ENCODE measurements at regions not wholly inside any gene's neighbourhood (a gene's known extent, or its start where the extent isn't known, plus 50 kb on each side); places are given as distances from the start of the nearest gene placed in this dataset.

DNA sequence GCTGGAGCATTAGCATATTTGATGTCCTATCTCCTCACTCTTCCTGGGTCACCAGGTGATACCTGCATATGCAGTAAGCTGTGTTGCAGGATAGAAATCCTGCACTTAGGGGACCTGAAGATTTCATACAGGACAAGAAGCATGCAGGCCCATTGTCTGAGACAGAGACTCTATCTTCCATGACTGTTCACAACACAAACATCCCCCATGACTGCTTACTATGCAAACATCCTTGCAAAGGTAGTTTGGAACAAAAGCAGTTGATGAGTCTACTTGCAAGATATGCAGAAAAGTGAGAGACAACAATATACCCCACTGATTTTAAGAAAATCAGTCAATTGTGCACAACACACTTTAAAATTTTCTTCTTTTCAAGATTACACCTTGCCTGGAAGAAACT is 108.6 kb upstream of the ZEB2 start:
- no peaks in the 10 kb centered on the region for H3K36me3 Mint-ChIP-seq (ENCODE audit: insufficient read depth in 1 of 3, low read depth in 3 of 3)
- H4K8ac ChIP-seq (replicated peaks; ENCODE audit: insufficient read length, low read depth, low read length): no peak overlapping the region
- no peak overlapping the region for H2BK12ac ChIP-seq (ENCODE audit: insufficient read length, low read depth, low read length)
- H3K79me2 ChIP-seq (ENCODE audit: insufficient read depth, low read length): no peaks in the 10 kb centered on the region
- H3K27ac ChIP-seq (ENCODE audit: insufficient read length, low read depth, low read length): no peak overlapping the region
- no peaks in the 10 kb centered on the region for H3K79me1 ChIP-seq (ENCODE audit: insufficient read depth, low read depth, low read length, poor library complexity, severe bottlenecking)
- H3K4me1 Mint-ChIP-seq: peaks cover 13 to 18% of the 10 kb centered on the region in 2 experiments
- no peaks in the 10 kb centered on the region for H3K27me3 Mint-ChIP-seq (ENCODE audit: low read depth)
- H2BK20ac ChIP-seq (ENCODE audit: low read depth, low read length, poor library complexity, severe bottlenecking): no peak overlapping the region
- H3K9me3 ChIP-seq (ENCODE audit: control insufficient read depth, low read depth, low read length): no peaks in the 10 kb centered on the region
- TF ChIP-seq, protein P1, sequence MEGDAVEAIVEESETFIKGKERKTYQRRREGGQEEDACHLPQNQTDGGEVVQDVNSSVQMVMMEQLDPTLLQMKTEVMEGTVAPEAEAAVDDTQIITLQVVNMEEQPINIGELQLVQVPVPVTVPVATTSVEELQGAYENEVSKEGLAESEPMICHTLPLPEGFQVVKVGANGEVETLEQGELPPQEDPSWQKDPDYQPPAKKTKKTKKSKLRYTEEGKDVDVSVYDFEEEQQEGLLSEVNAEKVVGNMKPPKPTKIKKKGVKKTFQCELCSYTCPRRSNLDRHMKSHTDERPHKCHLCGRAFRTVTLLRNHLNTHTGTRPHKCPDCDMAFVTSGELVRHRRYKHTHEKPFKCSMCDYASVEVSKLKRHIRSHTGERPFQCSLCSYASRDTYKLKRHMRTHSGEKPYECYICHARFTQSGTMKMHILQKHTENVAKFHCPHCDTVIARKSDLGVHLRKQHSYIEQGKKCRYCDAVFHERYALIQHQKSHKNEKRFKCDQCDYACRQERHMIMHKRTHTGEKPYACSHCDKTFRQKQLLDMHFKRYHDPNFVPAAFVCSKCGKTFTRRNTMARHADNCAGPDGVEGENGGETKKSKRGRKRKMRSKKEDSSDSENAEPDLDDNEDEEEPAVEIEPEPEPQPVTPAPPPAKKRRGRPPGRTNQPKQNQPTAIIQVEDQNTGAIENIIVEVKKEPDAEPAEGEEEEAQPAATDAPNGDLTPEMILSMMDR (conservative IDR thresholded peaks at IDR 0.05): no peak
- no peak overlapping the region for H3K4ac ChIP-seq (ENCODE audit: low read depth, low read length)
- H3T11ph ChIP-seq (ENCODE audit: low read length): no peak overlapping the region
- no peak overlapping the region for H3K14ac ChIP-seq (ENCODE audit: insufficient read depth, low read length)
- no peaks in the 10 kb centered on the region for H4K20me1 ChIP-seq (ENCODE audit: control insufficient read depth, insufficient read depth, insufficient read length)
- H3K4me2 ChIP-seq (ENCODE audit: insufficient read depth, insufficient read length, low read length): no peak overlapping the region
- H3K4me3 Mint-ChIP-seq: no peak overlapping the region
- no peak for DNase-seq
- H3K9me3 Mint-ChIP-seq: 0 out of 5 replicates have a peak, but pooled peaks cover 0 to 3% of the 10 kb centered on the region in 2 experiments
- no peak overlapping the region for H2BK120ac ChIP-seq (ENCODE audit: low read depth, low read length, poor library complexity, severe bottlenecking)
- H2AK5ac ChIP-seq (ENCODE audit: insufficient read length, low read length): no peak overlapping the region
- H2BK5ac ChIP-seq (ENCODE audit: insufficient read length, low read length): no peak overlapping the region
- H2BK15ac ChIP-seq (ENCODE audit: low read depth, low read length): no peak overlapping the region
- no peak overlapping the region for H3K27ac Mint-ChIP-seq
- no peaks in the 10 kb centered on the region for H3K23me2 ChIP-seq (ENCODE audit: insufficient read length, low read depth, low read length, poor library complexity, severe bottlenecking)
- no peaks in the 10 kb centered on the region for H3K27me3 ChIP-seq (ENCODE audit: insufficient read depth, low read length)
- H4K91ac ChIP-seq (ENCODE audit: insufficient read length, low read depth, low read length): no peak overlapping the region
- no peak overlapping the region for H3K9ac ChIP-seq (ENCODE audit: extremely low read depth, insufficient read length, low read length)
- no peak overlapping the region for H2AFZ ChIP-seq (ENCODE audit: low read length)
- H4K5ac ChIP-seq (ENCODE audit: insufficient read length, low read depth, low read length): no peak overlapping the region
- H3K23ac ChIP-seq (ENCODE audit: insufficient read length, low read depth, low read length): no peak overlapping the region
- no peak overlapping the region for H3K18ac ChIP-seq (ENCODE audit: insufficient read length, low read depth, low read length)
- H3K4me1 ChIP-seq (ENCODE audit: insufficient read depth, low read length): 0 out of 2 replicates have a peak, but pooled peaks cover 2% of the 10 kb centered on the region
- no peak overlapping the region for H3K56ac ChIP-seq (ENCODE audit: insufficient read length, low read depth, low read length)
